Fibroblast of mammary gland (primary cell): ENCODE measurements at regions not wholly inside any gene's neighbourhood (a gene's known extent, or its start where the extent isn't known, plus 50 kb on each side); places are given as distances from the start of the nearest gene placed in this dataset.
A peak's percentile ranks its signal among the peaks of the same experiment; 100 is the strongest.

ENCODE experiments used
- DNase-seq: peaks from one replicate; pipeline ENCODE4 v3.0.0-alpha.2; 2010; ENCODE audit warnings: low read depth
- H3K4me3 ChIP-seq: 2 replicates; pipeline ENCODE4 v1.5.1; 2011; ENCODE audit warnings: low read depth, mild to moderate bottlenecking, low read length, moderate library complexity; ENCODE audit not compliant: control insufficient read depth
- TF ChIP-seq, protein P1 (sequence below): conservative IDR thresholded peaks from 2 replicates; pipeline ENCODE4 v1.5.1; 2011; ENCODE audit warnings: low read depth, low read length, inconsistent platforms; ENCODE audit not compliant: control insufficient read depth, insufficient read depth

DNA sequence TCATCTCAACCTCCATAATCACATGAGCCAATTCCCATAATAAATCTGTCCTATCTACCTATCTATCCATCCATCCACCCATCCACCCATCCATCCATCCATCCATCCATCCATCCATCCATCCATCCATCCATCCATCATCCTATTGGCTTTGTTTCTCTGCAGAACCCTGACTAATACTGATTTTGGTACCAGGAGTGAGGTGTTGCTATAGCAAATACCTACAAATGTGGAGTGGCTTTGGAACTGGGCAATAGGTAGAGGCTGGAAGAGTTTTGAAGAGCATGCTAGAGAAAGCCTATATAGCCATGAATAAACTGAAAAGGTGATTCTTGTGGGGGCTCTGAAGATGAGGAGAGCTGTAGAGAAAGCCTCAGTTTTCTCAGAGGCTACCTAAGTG, 88.7 kb upstream of the ANKRD28 start:
- TF ChIP-seq, protein P1, sequence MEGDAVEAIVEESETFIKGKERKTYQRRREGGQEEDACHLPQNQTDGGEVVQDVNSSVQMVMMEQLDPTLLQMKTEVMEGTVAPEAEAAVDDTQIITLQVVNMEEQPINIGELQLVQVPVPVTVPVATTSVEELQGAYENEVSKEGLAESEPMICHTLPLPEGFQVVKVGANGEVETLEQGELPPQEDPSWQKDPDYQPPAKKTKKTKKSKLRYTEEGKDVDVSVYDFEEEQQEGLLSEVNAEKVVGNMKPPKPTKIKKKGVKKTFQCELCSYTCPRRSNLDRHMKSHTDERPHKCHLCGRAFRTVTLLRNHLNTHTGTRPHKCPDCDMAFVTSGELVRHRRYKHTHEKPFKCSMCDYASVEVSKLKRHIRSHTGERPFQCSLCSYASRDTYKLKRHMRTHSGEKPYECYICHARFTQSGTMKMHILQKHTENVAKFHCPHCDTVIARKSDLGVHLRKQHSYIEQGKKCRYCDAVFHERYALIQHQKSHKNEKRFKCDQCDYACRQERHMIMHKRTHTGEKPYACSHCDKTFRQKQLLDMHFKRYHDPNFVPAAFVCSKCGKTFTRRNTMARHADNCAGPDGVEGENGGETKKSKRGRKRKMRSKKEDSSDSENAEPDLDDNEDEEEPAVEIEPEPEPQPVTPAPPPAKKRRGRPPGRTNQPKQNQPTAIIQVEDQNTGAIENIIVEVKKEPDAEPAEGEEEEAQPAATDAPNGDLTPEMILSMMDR: no peak
- no peak overlapping the region for H3K4me3 ChIP-seq
- no peak for DNase-seq

DNA sequence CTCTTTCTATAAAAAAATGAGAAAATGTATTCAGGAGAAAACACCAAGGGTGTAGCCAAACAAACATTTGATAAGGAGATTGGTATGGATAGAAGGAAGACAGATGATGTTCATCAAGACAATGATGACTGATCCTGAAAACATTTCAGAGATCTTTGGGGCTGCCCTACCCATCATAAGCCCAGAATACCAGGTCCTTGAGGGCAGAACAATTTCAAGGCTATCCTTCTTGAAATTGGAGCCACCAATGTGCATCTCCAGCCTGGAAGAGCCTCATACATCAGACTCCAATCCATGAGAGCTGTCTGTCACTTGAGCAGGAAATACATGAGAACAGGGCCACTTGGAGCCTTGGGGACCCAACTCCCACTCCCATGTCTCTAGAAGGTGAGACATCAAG, 89.5 kb upstream of the ANKRD28 start:
- H3K4me3 ChIP-seq: no peak overlapping the region
- DNase-seq: no peak
- TF ChIP-seq, protein P1: no peak

DNA sequence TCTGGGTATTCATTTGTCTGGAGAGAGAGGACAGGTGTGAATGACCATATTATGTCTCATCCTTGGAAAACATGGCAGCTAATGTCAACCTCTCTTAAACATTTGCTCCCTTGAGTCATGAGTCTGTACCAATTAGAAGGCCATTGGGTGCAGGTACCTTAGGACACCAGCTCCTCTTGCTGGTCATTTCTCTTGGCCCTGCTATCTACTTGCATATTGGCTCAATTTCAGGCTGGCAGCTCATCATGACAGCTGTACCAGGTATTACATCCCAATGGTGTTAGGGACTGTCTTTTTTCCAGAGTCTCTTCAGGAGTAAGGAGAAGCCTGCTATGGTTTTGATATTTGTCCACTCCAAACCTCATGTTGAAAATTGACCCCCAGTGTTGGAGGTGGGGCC, 92.2 kb upstream of the ANKRD28 start:
- TF ChIP-seq, protein P1: no peak
- H3K4me3 ChIP-seq: no peak overlapping the region
- DNase-seq: no peak

DNA sequence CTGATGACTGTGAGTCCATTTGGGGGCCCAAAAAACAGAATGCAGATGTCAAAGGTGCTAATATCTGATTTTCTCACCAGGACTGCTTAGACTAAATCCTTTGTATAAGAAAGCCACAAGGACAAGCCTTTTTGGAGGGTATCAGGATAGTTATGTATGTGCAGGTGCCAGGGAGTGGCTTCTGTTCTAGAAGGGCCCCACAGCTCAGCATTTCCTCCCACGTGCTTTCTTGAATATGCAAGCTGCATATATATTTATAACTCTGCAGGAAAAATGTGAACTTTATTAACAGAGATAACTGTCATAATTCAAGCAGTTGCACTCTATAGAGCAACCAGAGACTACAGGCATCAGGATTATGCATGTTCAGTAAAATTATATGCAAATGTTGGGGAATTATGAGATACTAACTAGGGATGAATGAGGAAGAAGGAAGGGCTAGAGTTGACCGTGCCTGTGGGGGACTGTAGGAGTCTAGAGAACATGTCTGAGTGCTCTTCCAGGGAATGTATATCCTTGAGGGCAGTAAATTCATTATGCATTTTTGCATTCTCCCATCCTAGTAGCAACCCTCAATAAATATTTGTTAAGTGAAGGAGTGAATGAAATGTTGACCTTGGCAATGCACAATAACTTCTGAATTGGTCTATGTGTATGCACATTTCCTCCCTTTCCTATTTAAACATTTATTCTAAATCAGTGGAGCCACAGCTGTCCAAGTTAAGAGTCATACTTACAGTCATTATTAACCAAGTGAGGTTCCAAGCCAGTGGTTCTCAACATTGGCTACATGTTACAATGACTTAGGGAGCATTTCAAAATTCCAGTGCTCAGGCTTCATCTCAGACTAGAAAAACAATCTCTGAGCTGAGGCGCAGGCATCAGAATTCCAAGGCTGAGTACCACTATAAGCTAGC, 94.8 kb upstream of the ANKRD28 start:
- TF ChIP-seq, protein P1: no peak
- peak; percentile 50 for DNase-seq
- no peak overlapping the region for H3K4me3 ChIP-seq

DNA sequence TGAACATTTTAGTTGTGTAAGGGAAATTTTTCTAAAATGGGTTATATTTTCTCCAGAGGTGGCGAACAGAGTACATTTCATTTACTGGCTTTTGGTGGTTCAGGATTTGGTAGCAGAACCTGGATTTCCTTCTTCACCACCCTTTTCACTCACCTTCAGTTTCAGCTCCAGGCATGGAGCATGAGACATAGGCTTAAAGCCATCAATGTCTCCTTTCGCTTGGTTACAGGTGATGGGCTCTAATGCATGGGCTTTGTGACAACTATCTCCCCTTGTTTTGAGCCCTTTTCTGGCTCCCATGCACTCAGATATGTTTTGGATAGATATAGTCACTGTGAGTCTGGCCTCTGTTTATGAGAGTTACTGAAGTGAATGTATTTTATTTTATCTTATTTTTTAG, 96.6 kb upstream of the ANKRD28 start:
- TF ChIP-seq, protein P1: no peak
- H3K4me3 ChIP-seq: no peak overlapping the region
- no peak for DNase-seq

DNA sequence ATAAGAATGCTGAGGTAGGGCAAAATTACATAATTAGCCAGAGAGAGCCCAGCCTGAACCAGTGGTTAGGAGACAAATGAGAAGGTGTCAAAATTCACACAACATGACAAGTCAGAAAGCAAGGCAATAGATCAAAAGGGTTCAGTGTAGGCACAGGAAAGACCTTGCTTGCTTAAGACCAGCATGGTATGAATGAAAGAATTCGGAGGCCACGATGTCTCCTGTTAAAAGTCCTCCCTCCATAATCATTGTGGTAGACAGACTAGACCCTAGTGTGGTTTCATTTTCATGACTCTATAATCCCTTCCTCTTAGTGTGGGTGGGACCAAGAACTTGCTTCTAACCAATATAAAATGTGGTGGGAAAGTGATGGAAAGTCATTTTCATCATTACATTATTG, 98.7 kb upstream of the ANKRD28 start:
- no peak for DNase-seq
- TF ChIP-seq, protein P1: no peak
- H3K4me3 ChIP-seq: no peak overlapping the region

DNA sequence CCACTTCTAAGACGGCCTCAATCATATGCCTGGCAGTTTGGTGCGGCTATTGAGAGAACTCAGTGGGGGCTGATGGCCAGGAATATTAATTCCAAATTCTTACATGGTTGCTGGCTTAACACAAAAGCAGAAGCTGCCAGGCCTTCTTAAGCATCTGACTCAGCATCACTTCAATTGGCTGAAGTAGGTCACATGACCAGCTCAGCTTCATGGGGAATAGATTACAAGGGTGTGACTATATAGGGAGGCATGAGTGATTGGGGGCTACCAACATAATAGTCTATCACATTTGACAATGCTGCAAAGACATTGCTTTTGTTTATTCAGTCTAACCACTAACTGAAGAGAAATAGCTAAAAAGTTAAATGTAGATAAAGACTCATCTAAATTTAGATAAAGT, 101.6 kb upstream of the ANKRD28 start:
- TF ChIP-seq, protein P1: no peak
- no peak overlapping the region for H3K4me3 ChIP-seq
- DNase-seq: peak; percentile 87
